GM13977 (cell line): ENCODE measurements at regions not wholly inside any gene's neighbourhood (a gene's known extent, or its start where the extent isn't known, plus 50 kb on each side); places are given as distances from the start of the nearest gene placed in this dataset.
"Not testable (repeated sequence)": the region's sequence is repeated elsewhere in the genome, so short reads cannot be mapped to it uniquely, and the experiment has no call there.

Experiments
- DNase-seq: peaks from one replicate; pipeline ENCODE4 v3.0.0; 2012; ENCODE audit warnings: low spot score
- CTCF ChIP-seq: IDR thresholded peaks from 2 replicates; pipeline ENCODE4 v1.5.1; 2012; ENCODE audit warnings: mild to moderate bottlenecking, control low read depth; ENCODE audit not compliant: insufficient read depth; ENCODE audit errors: extremely low read depth, missing control alignments
- in situ Hi-C: fragments of 300-500 bp; cut with MboI; formaldehyde crosslinking; loops from one replicate; pipeline ENCODE4 v1.12.0; 2022; ENCODE audit warnings: low sequenced_read_pairs, low pct_unique_long_range_greater_than_20kb, mixed read lengths, inconsistent platforms; ENCODE audit not compliant: unreplicated experiment

- DNase-seq: no peak
- in situ Hi-C loops: no loop called here
- no peak for TF ChIP-seq CTCF
Measured at GRCh38 chr4:31768756-31769155, 1048.6 kb downstream of the PCDH7 start.

DNA sequence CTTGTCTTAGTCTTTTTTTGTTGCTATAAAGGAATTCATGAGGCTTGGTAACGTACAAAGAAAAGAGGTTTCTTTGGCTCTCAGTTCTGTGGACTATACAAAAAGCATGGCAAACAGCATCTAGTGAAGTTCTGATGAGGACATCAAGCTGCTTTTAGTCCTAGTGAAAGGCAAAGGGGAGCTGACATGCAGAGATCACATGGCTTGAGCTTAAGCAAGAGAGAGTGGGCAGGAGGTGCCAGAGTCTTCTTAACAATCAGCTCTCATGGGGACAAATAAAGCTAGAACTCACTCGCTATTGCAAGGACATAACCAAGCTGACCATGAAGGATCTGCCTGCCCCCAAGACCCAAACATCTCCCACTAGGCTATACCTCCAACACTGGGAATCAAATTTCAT, 1063.1 kb downstream of the PCDH7 start:
- DNase-seq: no peak
- in situ Hi-C loops: no loop called here
- no peak for TF ChIP-seq CTCF

DNA sequence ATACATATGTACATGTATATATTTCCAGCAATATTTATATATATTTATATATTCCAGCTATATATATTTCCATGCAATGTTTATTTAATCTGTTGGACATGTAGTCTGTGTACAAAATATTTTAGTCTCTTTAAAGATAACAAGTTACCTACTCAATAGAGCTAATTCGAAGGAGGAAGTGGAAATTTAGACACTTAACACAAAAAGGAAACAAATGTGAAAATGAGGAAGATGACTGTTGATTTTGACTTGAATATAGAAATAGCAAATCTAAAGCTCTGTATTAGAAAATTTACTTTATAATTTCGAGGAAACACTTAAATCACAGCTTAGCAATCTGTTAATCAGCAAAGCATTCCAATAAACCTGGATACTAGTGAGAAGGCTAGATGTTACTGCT, 1064.4 kb downstream of the PCDH7 start:
- no peak for DNase-seq
- TF ChIP-seq CTCF: no peak

GRCh38 chr4:31787701-31788100, 1067.5 kb downstream of the PCDH7 start:
- in situ Hi-C loops: no loop called here
- no peak for DNase-seq
- no peak for TF ChIP-seq CTCF

More for the DNA sequence above, 1064.4 kb downstream of the PCDH7 start:
- in situ Hi-C loops: no loop called here

DNA sequence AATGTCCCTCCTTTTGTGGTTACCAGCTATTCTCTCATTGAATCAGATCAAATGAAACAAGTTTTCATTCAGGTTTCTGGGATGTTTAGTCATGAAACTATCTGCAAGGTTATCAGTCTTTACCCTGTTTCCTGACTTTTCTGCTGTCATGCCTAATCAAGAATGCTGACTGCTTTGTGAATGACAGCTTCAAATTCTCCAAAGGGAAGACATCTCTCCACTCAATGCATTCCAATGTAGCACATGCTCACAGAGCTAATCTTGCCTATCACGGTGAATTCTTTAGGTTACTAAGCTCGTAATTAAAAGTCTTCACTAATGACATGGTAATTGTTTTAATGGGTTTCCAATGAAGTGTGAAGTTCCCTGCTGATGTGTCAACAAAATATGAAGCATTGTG, 1068.5 kb downstream of the PCDH7 start:
- no peak for DNase-seq
- TF ChIP-seq CTCF: no peak
- in situ Hi-C loops: no loop called here

DNA sequence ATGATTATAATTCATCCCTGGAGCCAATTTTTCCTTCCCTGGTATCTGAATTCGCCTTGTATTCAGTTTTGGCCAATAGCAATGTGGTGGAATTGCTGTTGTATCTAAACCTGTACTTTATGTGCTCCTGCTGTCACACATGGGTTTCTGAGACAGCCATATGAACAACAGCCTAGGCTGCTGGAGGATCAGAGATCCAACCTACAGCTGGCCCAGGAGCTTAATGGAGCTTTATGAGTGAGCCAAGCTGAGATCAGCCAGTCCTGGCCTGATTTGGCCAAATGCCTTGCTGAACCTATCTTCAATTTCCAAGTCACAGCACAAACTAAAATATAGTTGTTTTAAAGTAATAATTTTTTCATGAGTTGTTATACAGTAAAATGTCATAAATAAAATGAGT, 1071.5 kb downstream of the PCDH7 start:
- in situ Hi-C loops: no loop called here
- TF ChIP-seq CTCF: no peak
- DNase-seq: no peak

DNA sequence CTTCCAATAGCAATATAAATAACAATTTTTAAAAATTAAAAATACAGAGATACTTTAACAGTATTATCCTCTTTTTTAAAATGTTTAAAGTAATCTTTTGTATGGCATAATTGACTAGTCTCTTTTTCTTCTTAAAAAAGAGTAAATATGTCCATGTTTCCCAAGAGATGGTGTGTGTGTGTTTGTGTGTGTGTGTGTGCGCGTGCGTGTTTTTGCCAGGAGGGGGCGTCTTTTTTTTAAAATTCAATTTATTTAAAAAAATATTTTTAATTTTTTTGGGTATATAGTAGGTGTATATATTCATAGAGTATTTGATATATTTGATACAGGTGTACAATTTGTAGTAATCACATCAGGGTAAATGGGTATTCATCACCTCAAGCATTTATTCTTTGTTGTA, 1073.7 kb downstream of the PCDH7 start:
- DNase-seq: no peak
- TF ChIP-seq CTCF: no peak
- in situ Hi-C loops: no loop called here

GRCh38 chr4:31797052-31797451, 1076.9 kb downstream of the PCDH7 start:
- in situ Hi-C loops, DNase-seq: not testable (repeated sequence)
